ENCODE measurements at regions not wholly inside any gene's neighbourhood (a gene's known extent, or its start where the extent isn't known, plus 50 kb on each side); places are given as distances from the start of the nearest gene placed in this dataset.

DNA sequence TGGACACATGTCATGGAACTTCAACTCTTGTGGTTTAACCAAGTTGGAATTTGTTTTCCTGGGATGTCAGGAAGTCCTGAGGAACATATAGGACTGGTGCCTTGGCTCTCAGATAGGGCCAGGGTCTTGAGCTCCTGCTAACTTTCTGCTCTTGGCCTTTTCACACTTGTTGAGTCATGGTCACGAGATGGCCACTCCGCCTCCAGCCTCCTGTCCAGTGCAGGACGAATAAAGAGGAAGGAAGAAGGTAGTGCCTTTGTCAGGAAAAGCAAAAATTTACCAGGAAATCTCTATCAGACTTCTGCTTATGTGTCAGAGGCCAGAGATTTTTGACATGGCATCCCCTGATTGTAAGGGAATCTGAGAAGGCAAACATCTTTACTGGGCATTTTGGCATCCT is 89.1 kb upstream of the ARHGAP20 start:
- H3K4me1 ChIP-seq (replicated peaks): no peaks in the 10 kb centered on the region
- no peak for TF ChIP-seq POLR2A (IDR thresholded peaks at IDR 0.05)
- TF ChIP-seq, protein P1, sequence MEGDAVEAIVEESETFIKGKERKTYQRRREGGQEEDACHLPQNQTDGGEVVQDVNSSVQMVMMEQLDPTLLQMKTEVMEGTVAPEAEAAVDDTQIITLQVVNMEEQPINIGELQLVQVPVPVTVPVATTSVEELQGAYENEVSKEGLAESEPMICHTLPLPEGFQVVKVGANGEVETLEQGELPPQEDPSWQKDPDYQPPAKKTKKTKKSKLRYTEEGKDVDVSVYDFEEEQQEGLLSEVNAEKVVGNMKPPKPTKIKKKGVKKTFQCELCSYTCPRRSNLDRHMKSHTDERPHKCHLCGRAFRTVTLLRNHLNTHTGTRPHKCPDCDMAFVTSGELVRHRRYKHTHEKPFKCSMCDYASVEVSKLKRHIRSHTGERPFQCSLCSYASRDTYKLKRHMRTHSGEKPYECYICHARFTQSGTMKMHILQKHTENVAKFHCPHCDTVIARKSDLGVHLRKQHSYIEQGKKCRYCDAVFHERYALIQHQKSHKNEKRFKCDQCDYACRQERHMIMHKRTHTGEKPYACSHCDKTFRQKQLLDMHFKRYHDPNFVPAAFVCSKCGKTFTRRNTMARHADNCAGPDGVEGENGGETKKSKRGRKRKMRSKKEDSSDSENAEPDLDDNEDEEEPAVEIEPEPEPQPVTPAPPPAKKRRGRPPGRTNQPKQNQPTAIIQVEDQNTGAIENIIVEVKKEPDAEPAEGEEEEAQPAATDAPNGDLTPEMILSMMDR (IDR thresholded peaks at IDR 0.05): no peak
- no peak for TF ChIP-seq POLR2AphosphoS5 (IDR thresholded peaks at IDR 0.05)
- no peaks in the 10 kb centered on the region for H3K27me3 ChIP-seq (replicated peaks; ENCODE audit: insufficient read depth)
- H3K27ac ChIP-seq: no peak overlapping the region
- 79% methylated on average over 3 of the region's 3 CpGs for WGBS
- DNase-seq (ENCODE audit: low spot score): no peak
- intact Hi-C loops (cut with DNase I): no loop called here
- no peaks in the 10 kb centered on the region for H3K9me3 ChIP-seq
- no peaks in the 10 kb centered on the region for H3K36me3 ChIP-seq
- no peak overlapping the region for H3K4me3 ChIP-seq

DNA sequence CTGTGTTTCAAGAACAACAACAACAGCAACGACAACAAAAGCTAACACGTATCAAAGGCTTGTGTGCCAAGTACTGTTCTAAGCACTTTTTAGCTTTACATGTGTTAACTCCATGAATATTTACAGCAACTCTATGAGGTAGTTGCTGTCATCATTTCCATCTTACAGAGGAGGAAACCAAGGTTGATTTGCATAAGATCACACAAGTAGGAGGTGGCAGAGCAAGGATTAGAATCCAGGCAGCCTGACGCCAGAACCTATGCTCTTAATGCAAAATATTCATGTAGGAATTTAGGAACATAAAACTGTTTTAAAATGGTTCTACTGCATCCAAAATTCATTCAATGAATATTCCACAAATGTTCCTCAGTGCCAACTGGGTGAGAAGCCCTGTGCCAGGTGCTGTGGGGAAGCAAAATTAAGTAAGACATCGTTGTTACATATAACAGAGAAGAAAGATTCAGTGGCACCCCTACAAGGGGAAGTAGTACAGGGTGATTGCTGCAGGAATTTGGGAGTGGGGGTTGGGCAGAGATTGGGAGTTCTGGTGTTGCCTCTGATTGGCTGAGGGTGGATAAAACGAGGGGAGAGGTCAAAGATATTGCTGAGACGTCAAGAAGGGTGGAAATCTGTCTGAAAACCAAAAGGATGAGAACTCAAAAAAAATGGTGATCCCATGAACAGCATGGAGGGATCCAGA is 86.1 kb upstream of the ARHGAP20 start:
- TF ChIP-seq POLR2AphosphoS5 (IDR thresholded peaks at IDR 0.05) (no peak), POLR2A (IDR thresholded peaks at IDR 0.05) (no peak)
- TF ChIP-seq, protein P1 (IDR thresholded peaks at IDR 0.05): no peak
- intact Hi-C loops (cut with DNase I): no loop called here
- H3K36me3 ChIP-seq: no peaks in the 10 kb centered on the region
- H3K9me3 ChIP-seq: no peaks in the 10 kb centered on the region
- no peaks in the 10 kb centered on the region for H3K27me3 ChIP-seq (replicated peaks; ENCODE audit: insufficient read depth)
- H3K4me1 ChIP-seq (replicated peaks): no peaks in the 10 kb centered on the region
- no peak for DNase-seq (ENCODE audit: low spot score)
- no peak overlapping the region for H3K4me3 ChIP-seq
- H3K27ac ChIP-seq: no peak overlapping the region
- WGBS: 71% methylated on average over 6 of the region's 6 CpGs

DNA sequence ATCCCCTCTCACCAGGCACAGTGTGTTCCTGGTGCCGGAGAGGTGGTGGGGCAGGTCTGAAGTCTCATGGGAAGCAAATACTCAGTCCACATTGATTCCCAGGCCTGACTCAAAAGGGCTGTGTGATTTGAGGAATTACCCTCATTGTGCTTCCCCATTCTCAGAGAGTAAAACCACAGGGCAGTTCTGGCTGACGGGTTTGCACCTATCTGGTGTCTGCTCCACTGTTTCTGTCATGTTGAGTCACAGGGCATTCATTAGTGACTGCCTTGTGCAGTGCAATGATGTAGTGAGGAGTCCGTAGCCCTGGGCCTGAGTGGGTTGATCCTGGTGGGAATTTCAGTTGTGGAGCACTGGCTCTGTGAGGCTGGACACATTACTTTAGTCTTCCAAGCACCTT is 85.2 kb upstream of the ARHGAP20 start:
- intact Hi-C loops (cut with DNase I): no loop called here
- Histone ChIP-seq H3K36me3 (no peaks in the 10 kb centered on the region), H3K27ac (no peak overlapping the region), H3K9me3 (no peaks in the 10 kb centered on the region), H3K27me3 (replicated peaks; ENCODE audit: insufficient read depth) (no peaks in the 10 kb centered on the region), H3K4me1 (replicated peaks) (no peaks in the 10 kb centered on the region), H3K4me3 (no peak overlapping the region)
- no peak for TF ChIP-seq POLR2AphosphoS5 (IDR thresholded peaks at IDR 0.05)
- TF ChIP-seq, protein P1 (IDR thresholded peaks at IDR 0.05): no peak
- no peak for TF ChIP-seq POLR2A (IDR thresholded peaks at IDR 0.05)
- WGBS: 91% methylated on average over 3 of the region's 3 CpGs
- no peak for DNase-seq (ENCODE audit: low spot score)

DNA sequence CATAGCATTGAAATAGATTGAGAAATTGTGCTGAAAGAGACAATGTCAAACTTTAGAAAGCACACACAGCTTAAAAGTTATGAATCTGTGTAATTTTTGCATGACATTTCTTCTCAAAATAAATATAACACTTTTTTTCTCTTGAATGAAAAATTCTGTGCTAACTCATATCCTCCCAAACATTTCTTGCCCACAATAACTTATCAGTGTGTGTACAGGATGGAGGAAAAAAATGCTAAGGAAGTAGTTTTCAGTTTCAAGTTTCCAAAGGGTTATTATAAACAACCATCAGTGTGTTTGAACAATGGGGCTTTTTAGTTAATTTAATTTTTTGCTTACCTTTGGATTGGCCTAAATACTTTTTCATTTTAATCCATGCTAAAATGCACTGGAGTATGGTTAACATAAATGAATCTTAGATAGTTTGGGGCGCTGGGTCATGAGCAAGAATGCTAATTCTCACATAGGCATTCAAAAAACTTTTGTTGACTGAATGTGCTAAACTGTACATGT is 82.9 kb upstream of the ARHGAP20 start:
- Histone ChIP-seq H3K4me1 (replicated peaks) (no peaks in the 10 kb centered on the region), H3K27ac (no peak overlapping the region), H3K36me3 (no peaks in the 10 kb centered on the region), H3K27me3 (replicated peaks; ENCODE audit: insufficient read depth) (no peaks in the 10 kb centered on the region), H3K9me3 (no peaks in the 10 kb centered on the region), H3K4me3 (no peak overlapping the region)
- no peak for DNase-seq (ENCODE audit: low spot score)
- intact Hi-C loops (cut with DNase I): no loop called here
- WGBS: 85% methylated on average over 1 of the region's 1 CpG
- TF ChIP-seq, protein P1 (IDR thresholded peaks at IDR 0.05): no peak
- TF ChIP-seq POLR2A (IDR thresholded peaks at IDR 0.05): no peak
- TF ChIP-seq POLR2AphosphoS5 (IDR thresholded peaks at IDR 0.05): no peak

DNA sequence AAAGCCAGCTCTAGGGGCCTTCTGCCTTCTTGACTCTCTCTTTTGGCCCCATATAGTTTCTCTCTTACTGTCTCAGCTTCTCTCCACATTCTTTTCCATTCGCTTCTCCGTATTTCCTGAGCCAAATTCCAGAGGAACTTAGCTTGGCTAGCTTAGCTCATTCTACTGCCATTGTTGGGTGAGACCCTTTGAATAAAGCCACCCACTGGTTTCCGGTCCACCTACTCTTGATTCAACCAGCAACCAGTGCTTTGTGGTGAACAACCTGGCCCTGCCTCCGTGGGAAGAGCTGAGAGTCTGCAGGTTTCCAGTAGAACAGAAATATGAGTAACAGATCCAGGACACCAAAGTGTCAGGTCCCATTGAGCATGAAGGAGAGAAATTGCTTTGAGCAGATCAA is 81.3 kb upstream of the ARHGAP20 start:
- TF ChIP-seq POLR2AphosphoS5 (IDR thresholded peaks at IDR 0.05): no peak
- TF ChIP-seq, protein P1 (IDR thresholded peaks at IDR 0.05): no peak
- no peak for TF ChIP-seq POLR2A (IDR thresholded peaks at IDR 0.05)
- Histone ChIP-seq H3K9me3 (no peaks in the 10 kb centered on the region), H3K4me1 (replicated peaks) (no peaks in the 10 kb centered on the region), H3K36me3 (no peaks in the 10 kb centered on the region), H3K27me3 (replicated peaks; ENCODE audit: insufficient read depth) (no peaks in the 10 kb centered on the region), H3K4me3 (no peak overlapping the region), H3K27ac (no peak overlapping the region)
- DNase-seq (ENCODE audit: low spot score): no peak
- WGBS: 78% methylated on average over 4 of the region's 4 CpGs
- intact Hi-C loops (cut with DNase I): no loop called here
